22Rv1 (cell line): ENCODE measurements at regions not wholly inside any gene's neighbourhood (a gene's known extent, or its start where the extent isn't known, plus 50 kb on each side); places are given as distances from the start of the nearest gene placed in this dataset.

Source experiments
- CTCF ChIP-seq: fragments of 450-650 bp; IDR thresholded peaks from 2 replicates; pipeline ENCODE4 v1.5.1; 2017; ENCODE audit warnings: mild to moderate bottlenecking
- ZFX ChIP-seq: fragments of 450-650 bp; IDR thresholded peaks from 2 replicates; pipeline ENCODE4 v1.6.1; 2017; ENCODE audit warnings: antibody characterized with exemption, borderline replicate concordance

GRCh38 chr13:105678072-105678471, 857.4 kb downstream of the EFNB2 start:
- TF ChIP-seq CTCF (no peak), ZFX (no peak)
